Fibroblast of lung (primary cell): ENCODE measurements at regions not wholly inside any gene's neighbourhood (a gene's known extent, or its start where the extent isn't known, plus 50 kb on each side); places are given as distances from the start of the nearest gene placed in this dataset.

Experiments
- EZH2 ChIP-seq: IDR thresholded peaks from 2 replicates; pipeline ENCODE4 v1.5.1; 2012; ENCODE audit warnings: low read length, control low read depth, mild to moderate bottlenecking; ENCODE audit errors: missing control alignments
- TF ChIP-seq, protein P1 (sequence below), 2 donors: IDR thresholded peaks in 1 of 2; conservative IDR thresholded peaks in 1 of 2; 1 replicate in 1 of 2; 2 replicates in 1 of 2; pipeline ENCODE4 v1.5.1; 2011 to 2012; ENCODE audit warnings: low read length in 2 of 2, control low read depth in 1 of 2, inconsistent platforms in 1 of 2, low read depth in 1 of 2, mild to moderate bottlenecking in 1 of 2

DNA sequence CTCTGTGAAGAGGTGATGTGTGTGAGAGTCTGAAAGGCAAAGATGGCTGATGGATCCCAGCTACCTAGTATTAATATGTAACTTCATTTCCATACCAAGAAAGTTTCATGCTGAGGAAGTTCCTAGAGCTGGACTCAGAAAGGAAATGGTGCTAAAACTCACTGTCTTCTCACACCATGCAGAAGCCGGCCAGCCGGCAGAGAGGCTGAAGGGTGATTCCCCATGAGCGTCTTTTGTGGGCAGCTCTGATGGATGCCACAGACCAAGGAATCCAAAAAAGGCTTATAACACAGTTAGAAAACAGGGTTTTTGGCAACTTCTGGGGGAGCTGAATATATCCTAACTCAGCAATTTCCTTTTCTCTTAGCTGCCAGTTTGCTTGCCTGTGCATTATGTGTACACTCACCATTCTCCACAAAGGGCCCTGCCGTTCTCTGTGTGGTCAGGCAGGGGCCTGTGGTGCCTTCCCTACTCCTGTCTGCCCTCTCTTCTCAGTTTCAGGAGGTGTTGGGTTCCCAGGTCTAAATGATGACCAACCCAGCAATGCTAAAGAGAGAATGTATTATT, 289.4 kb downstream of the MTX2 start:
- TF ChIP-seq, protein P1, sequence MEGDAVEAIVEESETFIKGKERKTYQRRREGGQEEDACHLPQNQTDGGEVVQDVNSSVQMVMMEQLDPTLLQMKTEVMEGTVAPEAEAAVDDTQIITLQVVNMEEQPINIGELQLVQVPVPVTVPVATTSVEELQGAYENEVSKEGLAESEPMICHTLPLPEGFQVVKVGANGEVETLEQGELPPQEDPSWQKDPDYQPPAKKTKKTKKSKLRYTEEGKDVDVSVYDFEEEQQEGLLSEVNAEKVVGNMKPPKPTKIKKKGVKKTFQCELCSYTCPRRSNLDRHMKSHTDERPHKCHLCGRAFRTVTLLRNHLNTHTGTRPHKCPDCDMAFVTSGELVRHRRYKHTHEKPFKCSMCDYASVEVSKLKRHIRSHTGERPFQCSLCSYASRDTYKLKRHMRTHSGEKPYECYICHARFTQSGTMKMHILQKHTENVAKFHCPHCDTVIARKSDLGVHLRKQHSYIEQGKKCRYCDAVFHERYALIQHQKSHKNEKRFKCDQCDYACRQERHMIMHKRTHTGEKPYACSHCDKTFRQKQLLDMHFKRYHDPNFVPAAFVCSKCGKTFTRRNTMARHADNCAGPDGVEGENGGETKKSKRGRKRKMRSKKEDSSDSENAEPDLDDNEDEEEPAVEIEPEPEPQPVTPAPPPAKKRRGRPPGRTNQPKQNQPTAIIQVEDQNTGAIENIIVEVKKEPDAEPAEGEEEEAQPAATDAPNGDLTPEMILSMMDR (conservative IDR thresholded peaks at IDR 0.05 in 1 of 2, IDR thresholded peaks at IDR 0.05 in 1 of 2; ENCODE audit: low read depth in 1 of 2, low read length in 2 of 2): no peak
- TF ChIP-seq EZH2: no peak
